ENCODE measurements at regions not wholly inside any gene's neighbourhood (a gene's known extent, or its start where the extent isn't known, plus 50 kb on each side); places are given as distances from the start of the nearest gene placed in this dataset.

DNA sequence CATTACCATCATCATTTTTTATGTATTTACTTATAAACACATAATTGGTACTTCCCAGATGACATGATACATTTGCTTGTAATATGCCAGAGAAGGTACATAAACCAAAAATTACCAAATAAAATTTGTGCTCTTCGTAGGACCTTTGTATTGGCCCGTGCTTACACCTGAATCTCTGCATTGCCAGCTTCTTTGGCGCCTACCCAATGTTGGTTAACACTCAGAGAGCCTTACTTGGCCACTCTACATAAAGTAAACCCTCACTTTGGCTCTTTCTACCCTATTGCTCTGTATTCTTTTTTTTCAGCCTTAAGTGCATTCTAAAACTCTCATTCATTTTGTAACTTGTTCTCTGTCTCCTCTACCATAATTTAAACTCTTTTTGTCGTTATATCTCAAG is 148.1 kb upstream of the ZNF608 start:
- Histone ChIP-seq H3K9me3 (replicated peaks; ENCODE audit: control insufficient read depth, insufficient read depth, low read length) (no peaks in the 10 kb centered on the region; the same call in 2 of the 3 replicates), H2AFZ (ENCODE audit: control insufficient read depth, low read depth, low read length) (no peak overlapping the region), H3K27me3 (replicated peaks in 1 of 2; ENCODE audit: control insufficient read depth in 2 of 2, insufficient read depth in 2 of 2, low read length in 1 of 2) (no peaks in the 10 kb centered on the region), H3K4me3 (no peak overlapping the region), H3K36me3 (ENCODE audit: control insufficient read depth in 2 of 2, insufficient read depth in 2 of 2, low read length in 1 of 2) (no peaks in the 10 kb centered on the region), H3K27ac (ENCODE audit: control insufficient read depth, insufficient read depth) (no peak overlapping the region), H4K20me1 (ENCODE audit: control insufficient read depth, insufficient read depth) (no peaks in the 10 kb centered on the region), H3K9ac (ENCODE audit: control insufficient read depth, insufficient read depth, low read length) (no peak overlapping the region), H3K4me2 (ENCODE audit: control insufficient read depth, insufficient read depth) (no peak overlapping the region), H3K79me2 (ENCODE audit: control insufficient read depth, insufficient read depth, low read length) (no peaks in the 10 kb centered on the region), H3K4me1 (ENCODE audit: control insufficient read depth, insufficient read depth, low read length) (no peaks in the 10 kb centered on the region)
- ChIA-PET POLR2A (interaction anchor here (1.0 to 1.2 kb wide), 2 partner anchors 9 to 109 kb away, joined by 3 read pairs; no protein-coding TSS in a partner anchor), RAD21 (ENCODE audit: unreplicated experiment) (interaction anchor here (0.8 to 1.7 kb wide), 3 partner anchors 26 to 592 kb away, joined by 3 read pairs; no protein-coding TSS in a partner anchor), CTCF (interaction anchor here (0.6 to 1.5 kb wide), 3 partner anchors 8 to 145 kb away, joined by 3 to 4 read pairs (median 3); no protein-coding TSS in a partner anchor), SMC1A (ENCODE audit: uncharacterized antibody, unreplicated experiment) (interaction anchor here (0.9 to 1.9 kb wide), 9 partner anchors 9 to 146 kb away, joined by 3 to 7 read pairs (median 4); no protein-coding TSS in a partner anchor)
- no TSS peak for BruUV-seq (replicated peaks)
- ATAC-seq (no peak), DNase-seq (ENCODE audit: low read depth, low spot score) (no peak), FAIRE-seq (no peak)
- no peak for TF ChIP-seq POLR2AphosphoS5 (IDR thresholded peaks at IDR 0.05; ENCODE audit: low read length)
- no peak for TF ChIP-seq PBX3 (IDR thresholded peaks at IDR 0.05; ENCODE audit: insufficient replicate concordance, low read depth, low read length)
- TF ChIP-seq CBX3 (IDR thresholded peaks at IDR 0.05; ENCODE audit: borderline replicate concordance, low read depth): no peak
- TF ChIP-seq SKIL (IDR thresholded peaks at IDR 0.05; ENCODE audit: low read depth, poor library complexity, severe bottlenecking): no peak
- TF ChIP-seq RELA (IDR thresholded peaks at IDR 0.05; ENCODE audit: borderline replicate concordance, partially characterized antibody): no peak
- TF ChIP-seq SIX5 (IDR thresholded peaks at IDR 0.05; ENCODE audit: low read depth, low read length, severe bottlenecking): no peak
- TF ChIP-seq MXI1 (IDR thresholded peaks at IDR 0.05; ENCODE audit: low read depth, low read length): no peak
- TF ChIP-seq E4F1 (IDR thresholded peaks at IDR 0.05; ENCODE audit: borderline replicate concordance, partially characterized antibody): no peak
- intact Hi-C loops (cut with micrococcal nuclease; ENCODE audit: unreplicated experiment): no loop called here
- WGBS (ENCODE audit: insufficient coverage, insufficient replicate concordance, low lambda C conversion rate, missing lambda C conversion rate): 56% methylated on average over 4 of the region's 4 CpGs
- in situ Hi-C loops (cut with MboI): no loop called here

Data from GM12878 (cell line).